CD4-positive, alpha-beta T cell (primary cell): ENCODE measurements at regions not wholly inside any gene's neighbourhood (a gene's known extent, or its start where the extent isn't known, plus 50 kb on each side); places are given as distances from the start of the nearest gene placed in this dataset.

Source experiments
- ATAC-seq: fragments of 200-7000 bp; cut with Tn5 transposase; one replicate; pipeline ENCODE4 v1.10.0; 2022; ENCODE audit warnings: mild to moderate bottlenecking; ENCODE audit not compliant: poor library complexity
- CTCF ChIA-PET: fragments of 350-600 bp; sonication (Branson Sonifier 250); formaldehyde crosslinking; loops from one replicate; lab custom pipeline; 2021; ENCODE audit warnings: antibody characterized with exemption, inconsistent platforms; lab: Charles Lee
- POLR2A ChIA-PET: fragments of 350-600 bp; sonication (Branson Sonifier 250); formaldehyde crosslinking; loops from one replicate; lab custom pipeline; 2021; ENCODE audit warnings: antibody characterized with exemption, inconsistent platforms; lab: Charles Lee
- DNase-seq, 14 experiments: peaks; one replicate each; pipeline ENCODE4 v3.0.0-alpha.2; 2013 to 2020; ENCODE audit warnings: mixed read lengths in 2 of 14
- H3K27ac ChIP-seq, 2 donors: one replicate each; pipeline versions ENCODE4 v1.5.1 to v1.7.0; 2013; ENCODE audit warnings: low read length in 2 of 2, low read depth in 1 of 2, mild to moderate bottlenecking in 1 of 2
- H3K27me3 ChIP-seq, 2 experiments: 1 replicate in 1 of 2; 2 replicates in 1 of 2; pipeline versions ENCODE4 v1.6.1 to v1.7.0; 2013; ENCODE audit warnings: low read length in 2 of 2, control low read depth in 1 of 2, mild to moderate bottlenecking in 1 of 2, moderate library complexity in 1 of 2; ENCODE audit not compliant: insufficient read depth in 2 of 2, control insufficient read depth in 1 of 2
- H3K36me3 ChIP-seq: one replicate; pipeline ENCODE4 v1.6.1; 2013; ENCODE audit warnings: low read length, control low read depth; ENCODE audit not compliant: insufficient read depth
- H3K4me1 ChIP-seq: one replicate; pipeline ENCODE4 v1.6.1; 2013; ENCODE audit warnings: low read length, control low read depth; ENCODE audit not compliant: insufficient read depth
- H3K4me3 ChIP-seq: one replicate; pipeline ENCODE4 v1.5.1; 2013; ENCODE audit warnings: mild to moderate bottlenecking, low read length, moderate library complexity
- H3K9me3 ChIP-seq, 2 experiments: 1 replicate in 1 of 2; 2 replicates in 1 of 2; pipeline versions ENCODE4 v1.6.1 to v1.7.0; 2013; ENCODE audit warnings: low read length in 2 of 2, mild to moderate bottlenecking in 2 of 2, control low read depth in 1 of 2, moderate library complexity in 1 of 2; ENCODE audit not compliant: control insufficient read depth in 1 of 2, insufficient read depth in 1 of 2
- H3K27ac Mint-ChIP-seq: one replicate; pipeline ENCODE4 v1.8.0; 2020; ENCODE audit warnings: mixed read lengths
- H3K27me3 Mint-ChIP-seq: one replicate; pipeline ENCODE4 v1.8.0; 2021; ENCODE audit warnings: mixed read lengths
- H3K36me3 Mint-ChIP-seq: one replicate; pipeline ENCODE4 v1.8.0; 2021; ENCODE audit warnings: low read depth, mixed read lengths
- H3K4me1 Mint-ChIP-seq: one replicate; pipeline ENCODE4 v1.8.0; 2021; ENCODE audit warnings: low read depth, mixed read lengths
- H3K4me3 Mint-ChIP-seq: one replicate; pipeline ENCODE4 v1.8.0; 2020; ENCODE audit warnings: mild to moderate bottlenecking, mixed read lengths
- H3K9me3 Mint-ChIP-seq: one replicate; pipeline ENCODE4 v1.8.0; 2020; ENCODE audit warnings: mixed read lengths
- intact Hi-C, 2 experiments: fragments of 100-400 bp; cut with DNase I in 1 of 2; cut with micrococcal nuclease in 1 of 2; formaldehyde crosslinking; loops; one replicate each; pipeline versions ENCODE4 v1.15.1 to v1.9.0; 2023 to 2025; cut with DNase I, micrococcal nuclease
- TF ChIP-seq, protein P1 (sequence below): fragments of 200-600 bp; IDR thresholded peaks from one replicate; pipeline ENCODE4 v1.8.0; 2022; ENCODE audit warnings: antibody characterized with exemption, mild to moderate bottlenecking

DNA sequence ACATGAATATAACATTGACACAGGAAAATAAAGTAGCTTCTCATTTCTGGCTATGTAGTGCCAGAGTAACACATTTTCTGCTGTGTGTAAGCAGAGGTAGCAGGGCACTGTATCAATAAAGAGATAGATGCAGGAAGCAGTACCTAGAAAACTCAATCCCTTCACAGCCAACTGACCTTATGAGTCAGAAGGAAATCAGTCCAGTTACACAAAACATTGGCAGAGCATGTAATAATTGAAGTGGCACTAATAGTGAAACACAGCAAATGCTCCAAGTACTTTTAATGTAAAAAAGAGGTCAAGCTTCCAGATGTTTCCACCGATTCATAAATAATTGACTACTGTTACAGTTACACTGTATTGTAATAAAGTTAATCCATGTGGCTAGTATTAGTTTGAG is 706.6 kb downstream of the EFNA5 start:
- no peaks in the 10 kb centered on the region for H3K4me1 Mint-ChIP-seq
- Histone ChIP-seq H3K36me3 (no peaks in the 10 kb centered on the region), H3K4me1 (no peaks in the 10 kb centered on the region), H3K27me3 (no peaks in the 10 kb centered on the region), H3K4me3 (no peak overlapping the region), H3K9me3 (no peaks in the 10 kb centered on the region), H3K27ac (no peak overlapping the region)
- ChIA-PET POLR2A (no interaction called here), CTCF (no interaction called here)
- H3K9me3 Mint-ChIP-seq = peaks cover 4% of the 10 kb centered on the region
- TF ChIP-seq, protein P1, sequence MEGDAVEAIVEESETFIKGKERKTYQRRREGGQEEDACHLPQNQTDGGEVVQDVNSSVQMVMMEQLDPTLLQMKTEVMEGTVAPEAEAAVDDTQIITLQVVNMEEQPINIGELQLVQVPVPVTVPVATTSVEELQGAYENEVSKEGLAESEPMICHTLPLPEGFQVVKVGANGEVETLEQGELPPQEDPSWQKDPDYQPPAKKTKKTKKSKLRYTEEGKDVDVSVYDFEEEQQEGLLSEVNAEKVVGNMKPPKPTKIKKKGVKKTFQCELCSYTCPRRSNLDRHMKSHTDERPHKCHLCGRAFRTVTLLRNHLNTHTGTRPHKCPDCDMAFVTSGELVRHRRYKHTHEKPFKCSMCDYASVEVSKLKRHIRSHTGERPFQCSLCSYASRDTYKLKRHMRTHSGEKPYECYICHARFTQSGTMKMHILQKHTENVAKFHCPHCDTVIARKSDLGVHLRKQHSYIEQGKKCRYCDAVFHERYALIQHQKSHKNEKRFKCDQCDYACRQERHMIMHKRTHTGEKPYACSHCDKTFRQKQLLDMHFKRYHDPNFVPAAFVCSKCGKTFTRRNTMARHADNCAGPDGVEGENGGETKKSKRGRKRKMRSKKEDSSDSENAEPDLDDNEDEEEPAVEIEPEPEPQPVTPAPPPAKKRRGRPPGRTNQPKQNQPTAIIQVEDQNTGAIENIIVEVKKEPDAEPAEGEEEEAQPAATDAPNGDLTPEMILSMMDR = no peak
- intact Hi-C loops = no loop called here
- no peaks in the 10 kb centered on the region for H3K27me3 Mint-ChIP-seq
- H3K4me3 Mint-ChIP-seq = no peak overlapping the region
- H3K36me3 Mint-ChIP-seq = no peaks in the 10 kb centered on the region
- ATAC-seq (no peak), DNase-seq (no peak)
- no peak overlapping the region for H3K27ac Mint-ChIP-seq

DNA sequence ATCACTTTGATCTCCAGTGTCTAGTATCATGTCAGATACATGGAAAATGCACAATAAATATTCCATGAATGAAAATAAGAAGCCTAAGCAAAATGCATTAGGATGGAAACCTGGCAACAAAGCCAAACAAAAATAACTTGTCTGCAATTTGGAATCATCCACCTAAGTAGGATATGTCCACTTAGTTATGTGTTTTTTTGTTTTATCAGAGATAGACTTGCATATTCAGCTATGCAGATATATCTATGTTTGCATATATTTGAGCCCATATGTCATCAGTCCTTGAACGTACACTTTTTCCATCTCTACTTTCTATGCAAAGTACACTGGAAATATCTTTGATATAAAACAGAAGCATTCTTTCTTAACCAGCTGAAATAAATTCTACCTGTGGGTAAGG is 707.1 kb downstream of the EFNA5 start:
- intact Hi-C loops = no loop called here
- TF ChIP-seq, protein P1 = no peak
- Histone ChIP-seq H3K27ac (no peak overlapping the region), H3K27me3 (no peaks in the 10 kb centered on the region), H3K36me3 (no peaks in the 10 kb centered on the region), H3K4me3 (no peak overlapping the region), H3K9me3 (no peaks in the 10 kb centered on the region), H3K4me1 (no peaks in the 10 kb centered on the region)
- ATAC-seq = no peak
- DNase-seq = no peak
- peaks cover 4% of the 10 kb centered on the region for H3K9me3 Mint-ChIP-seq
- no peak overlapping the region for H3K27ac Mint-ChIP-seq
- no peak overlapping the region for H3K4me3 Mint-ChIP-seq
- H3K27me3 Mint-ChIP-seq = no peaks in the 10 kb centered on the region
- no peaks in the 10 kb centered on the region for H3K4me1 Mint-ChIP-seq
- H3K36me3 Mint-ChIP-seq = no peaks in the 10 kb centered on the region
- POLR2A ChIA-PET = no interaction called here
- CTCF ChIA-PET = no interaction called here

DNA sequence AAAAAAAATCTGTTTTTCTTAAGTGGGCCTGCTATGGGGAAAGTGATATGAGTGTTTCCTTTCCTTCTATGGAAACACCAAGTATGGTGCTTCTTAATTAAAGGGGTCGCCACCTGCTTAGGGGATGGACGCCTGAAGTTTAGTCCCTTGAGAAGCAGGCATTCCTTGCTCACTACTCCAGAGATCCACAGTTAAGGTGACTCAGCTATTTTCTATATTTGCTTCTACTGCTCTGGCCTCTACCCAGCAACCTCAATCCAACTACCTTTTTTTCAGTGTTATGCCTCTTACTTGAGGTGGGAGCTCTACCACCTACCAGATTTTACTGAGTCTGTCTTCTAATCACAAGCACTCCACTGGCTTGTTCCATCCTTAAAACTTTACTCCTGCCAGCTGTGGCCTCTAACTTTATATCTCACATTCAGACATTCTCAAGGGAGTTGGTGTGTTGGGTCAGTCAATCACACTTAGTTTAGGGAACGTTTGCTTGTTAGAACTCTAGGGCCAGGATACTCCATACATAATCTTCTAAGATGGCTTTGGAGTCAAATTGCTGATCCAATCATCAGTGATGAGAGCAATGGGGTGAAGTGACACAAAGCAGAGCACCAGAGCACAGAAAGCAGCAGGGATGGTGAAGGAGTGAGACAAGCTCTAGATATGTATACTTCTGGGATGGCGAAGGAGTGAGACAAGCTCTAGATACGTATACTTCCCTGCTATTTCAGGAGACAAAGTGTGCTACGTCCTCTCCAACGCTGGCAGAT is 708.1 kb downstream of the EFNA5 start:
- no peak for ATAC-seq
- Mint-ChIP-seq H3K4me1 (no peaks in the 10 kb centered on the region), H3K36me3 (no peaks in the 10 kb centered on the region), H3K9me3 (peaks cover 4% of the 10 kb centered on the region), H3K4me3 (no peak overlapping the region), H3K27ac (no peak overlapping the region), H3K27me3 (no peaks in the 10 kb centered on the region)
- H3K4me3 ChIP-seq = no peak overlapping the region
- no peak overlapping the region for H3K27ac ChIP-seq
- H3K36me3 ChIP-seq = no peaks in the 10 kb centered on the region
- no peaks in the 10 kb centered on the region for H3K9me3 ChIP-seq
- no peaks in the 10 kb centered on the region for H3K4me1 ChIP-seq
- TF ChIP-seq, protein P1 = no peak
- CTCF ChIA-PET = no interaction called here
- DNase-seq = no peak
- no peaks in the 10 kb centered on the region for H3K27me3 ChIP-seq
- POLR2A ChIA-PET = no interaction called here
- intact Hi-C loops = no loop called here
